Adrenal gland (tissue), 5 donors: ENCODE measurements at regions not wholly inside any gene's neighbourhood (a gene's known extent, or its start where the extent isn't known, plus 50 kb on each side); places are given as distances from the start of the nearest gene placed in this dataset.

Experiments used
- CTCF ChIP-seq, 6 experiments: fragments of 450-650 bp in 4 of 6; fragments of 200-600 bp in 2 of 6; sonication (generic) in 1 of 6; IDR thresholded peaks; 1 replicate in 5 of 6; 2 replicates in 1 of 6; pipeline versions ENCODE4 v1.5.1 to v1.8.0; 2016 to 2021; ENCODE audit warnings: antibody characterized with exemption in 6 of 6, mild to moderate bottlenecking in 2 of 6, moderate library complexity in 1 of 6
- POLR2A ChIP-seq, 2 donors: fragments of 450-650 bp; IDR thresholded peaks; one replicate each; pipeline ENCODE4 v1.6.1; 2017; ENCODE audit warnings: antibody characterized with exemption in 2 of 2, mild to moderate bottlenecking in 2 of 2, moderate library complexity in 1 of 2
- donor health status: DM: no; HTN: no; CAD: no.

GRCh38 chr18:30915336-30915988 is 127.1 kb downstream of the DSC3 start:
- TF ChIP-seq CTCF (IDR thresholded peaks at IDR 0.05) (no peak), POLR2A (IDR thresholded peaks at IDR 0.05) (no peak)
